Erythroblast (primary cell): ENCODE measurements at regions not wholly inside any gene's neighbourhood (a gene's known extent, or its start where the extent isn't known, plus 50 kb on each side); places are given as distances from the start of the nearest gene placed in this dataset.

ENCODE experiments used
- DNase-seq, 2 experiments: peaks; one replicate each; lab custom pipeline; 2025; lab: John Stamatoyannopoulos, UW
- GATA1 ChIP-seq: IDR thresholded peaks from 2 replicates; pipeline ENCODE4 v1.6.1; 2011; ENCODE audit warnings: low read depth, mild to moderate bottlenecking, control low read depth, low read length, moderate library complexity
- POLR2A ChIP-seq: IDR thresholded peaks from 2 replicates; pipeline ENCODE4 v1.6.1; 2011; ENCODE audit warnings: mild to moderate bottlenecking, low read length

DNA sequence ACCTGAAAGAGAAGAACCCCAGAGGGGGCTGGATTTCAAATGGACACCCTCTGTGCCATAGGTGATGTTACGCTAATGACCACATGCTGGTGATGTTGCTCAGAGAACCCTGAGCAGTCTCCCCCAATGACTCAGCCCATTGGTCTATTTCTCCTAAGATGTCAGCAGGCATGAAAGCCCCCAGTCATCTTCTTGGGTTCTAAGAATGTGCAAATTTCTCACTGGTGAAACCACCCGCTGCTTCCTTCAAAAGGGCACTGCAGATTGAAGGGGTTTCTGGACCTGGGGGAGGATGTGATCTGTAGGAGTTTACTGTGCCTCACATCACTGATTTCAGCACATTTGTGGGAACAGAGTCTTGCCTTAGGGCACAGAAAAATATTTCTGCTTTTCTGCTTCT is 298.4 kb upstream of the MOCS1 start:
- DNase-seq, result no peak

GRCh38 chr6:40227735-40228134 is 293.5 kb upstream of the MOCS1 start:
- TF ChIP-seq POLR2A (no peak), GATA1 (no peak)
- no peak for DNase-seq

More for the DNA sequence above, 298.4 kb upstream of the MOCS1 start:
- TF ChIP-seq GATA1 (no peak), POLR2A (no peak)

DNA sequence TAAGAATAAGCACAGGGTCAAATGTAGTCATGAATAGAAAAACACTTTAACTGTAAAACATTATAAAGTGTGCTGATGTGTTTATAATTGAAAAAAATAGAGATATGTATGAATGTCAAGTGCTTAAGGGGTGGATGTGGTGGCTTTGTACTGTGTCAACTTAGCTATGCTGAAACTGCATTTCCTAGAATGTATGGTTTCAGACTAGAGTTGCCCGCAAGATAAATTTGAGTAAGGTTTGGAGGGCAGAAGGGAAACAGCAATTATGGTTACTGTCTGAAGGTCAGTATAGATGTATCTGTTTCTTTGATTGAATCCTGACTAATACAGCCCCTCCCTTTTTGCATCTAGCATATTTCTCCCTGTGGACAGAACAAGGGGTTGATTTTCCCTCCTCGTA is 288.1 kb upstream of the MOCS1 start:
- TF ChIP-seq POLR2A (no peak), GATA1 (no peak)
- no peak for DNase-seq

DNA sequence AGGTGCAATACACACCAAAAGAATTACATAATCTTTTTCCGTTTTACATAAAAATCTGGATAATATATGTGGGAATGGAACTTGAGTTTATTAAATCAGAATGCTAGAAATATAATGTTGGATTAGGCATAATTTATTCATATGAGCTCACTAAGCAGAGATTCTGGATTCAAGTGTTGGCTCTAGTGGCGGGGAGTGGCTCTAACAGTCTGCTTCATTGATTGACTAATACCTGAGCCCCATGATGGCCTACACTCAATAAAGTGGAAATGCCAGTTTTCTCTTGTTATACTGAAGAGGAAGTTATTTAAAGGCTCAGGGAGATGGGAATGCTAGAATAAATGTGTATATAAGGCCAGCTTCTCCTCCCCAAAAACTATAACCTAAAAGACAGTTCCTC is 285.5 kb upstream of the MOCS1 start:
- TF ChIP-seq POLR2A (no peak), GATA1 (no peak)
- DNase-seq, result no peak

- TF ChIP-seq POLR2A (no peak), GATA1 (no peak)
- no peak for DNase-seq
These were observed 276.4 kb upstream of the MOCS1 start for GRCh38 chr6:40210628-40211056.

DNA sequence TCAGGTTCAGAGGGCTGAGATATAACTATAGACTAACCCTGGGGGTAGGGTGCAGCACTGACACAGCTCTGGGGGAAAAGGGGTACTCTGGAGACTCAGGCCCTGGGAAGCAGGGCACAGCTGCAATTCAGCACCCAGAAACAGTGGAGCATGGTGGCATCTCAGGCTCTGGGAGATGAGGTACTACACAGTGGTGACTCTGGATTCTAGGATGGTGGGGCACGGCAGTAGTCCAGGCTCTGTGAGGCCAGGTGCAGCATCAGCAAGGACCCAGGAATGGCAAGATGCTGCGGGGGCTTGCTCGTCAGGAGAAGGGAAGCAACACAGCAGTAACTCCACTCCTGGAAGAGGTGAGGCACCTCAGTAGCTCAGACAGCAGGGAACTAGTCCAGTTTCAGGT is 271.5 kb upstream of the MOCS1 start:
- TF ChIP-seq GATA1 (no peak), POLR2A (no peak)
- no peak for DNase-seq

DNA sequence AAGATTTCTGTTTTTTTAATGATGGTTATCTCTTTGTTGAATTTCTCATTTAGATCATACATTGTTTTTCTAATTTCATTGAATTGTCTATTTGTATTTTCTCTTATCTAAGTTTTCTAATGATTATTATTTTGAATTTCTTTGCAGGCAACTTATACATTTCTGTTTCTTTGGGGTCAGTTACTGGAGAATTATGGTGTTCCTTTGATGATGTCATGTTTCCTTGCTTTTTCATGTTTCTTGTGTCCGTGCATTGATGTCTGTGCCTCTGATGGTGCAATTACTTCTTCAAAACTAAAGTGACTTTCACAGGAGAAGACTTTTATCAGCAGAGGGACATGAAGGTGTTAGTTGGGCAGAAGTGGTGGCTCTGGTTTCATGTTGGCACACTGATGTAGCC is 270.7 kb upstream of the MOCS1 start:
- TF ChIP-seq POLR2A, result no peak
- TF ChIP-seq GATA1, result no peak
- no peak for DNase-seq

GRCh38 chr6:40197371-40197770 is 263.1 kb upstream of the MOCS1 start:
- TF ChIP-seq GATA1, result no peak
- TF ChIP-seq POLR2A, result no peak
- no peak for DNase-seq

DNA sequence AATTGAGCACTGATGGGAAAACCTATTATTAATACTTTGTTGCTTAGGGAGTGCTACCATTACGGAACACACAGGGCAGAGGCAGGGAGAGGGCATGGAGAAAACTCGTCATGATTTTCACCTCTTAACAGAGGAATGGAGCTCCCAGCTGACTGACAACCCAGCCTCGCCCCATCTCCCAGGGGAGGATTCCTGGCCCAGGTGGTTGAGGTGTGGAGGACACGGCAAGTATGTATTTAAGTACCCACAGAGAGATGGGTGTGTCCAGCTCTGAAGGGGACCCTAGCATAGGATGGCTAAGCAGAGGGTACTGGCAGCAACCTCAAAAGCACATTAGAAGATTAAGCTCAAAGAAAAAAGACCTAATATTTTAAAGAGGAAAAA is 261.9 kb upstream of the MOCS1 start:
- TF ChIP-seq POLR2A (no peak), GATA1 (no peak)
- DNase-seq, result no peak

DNA sequence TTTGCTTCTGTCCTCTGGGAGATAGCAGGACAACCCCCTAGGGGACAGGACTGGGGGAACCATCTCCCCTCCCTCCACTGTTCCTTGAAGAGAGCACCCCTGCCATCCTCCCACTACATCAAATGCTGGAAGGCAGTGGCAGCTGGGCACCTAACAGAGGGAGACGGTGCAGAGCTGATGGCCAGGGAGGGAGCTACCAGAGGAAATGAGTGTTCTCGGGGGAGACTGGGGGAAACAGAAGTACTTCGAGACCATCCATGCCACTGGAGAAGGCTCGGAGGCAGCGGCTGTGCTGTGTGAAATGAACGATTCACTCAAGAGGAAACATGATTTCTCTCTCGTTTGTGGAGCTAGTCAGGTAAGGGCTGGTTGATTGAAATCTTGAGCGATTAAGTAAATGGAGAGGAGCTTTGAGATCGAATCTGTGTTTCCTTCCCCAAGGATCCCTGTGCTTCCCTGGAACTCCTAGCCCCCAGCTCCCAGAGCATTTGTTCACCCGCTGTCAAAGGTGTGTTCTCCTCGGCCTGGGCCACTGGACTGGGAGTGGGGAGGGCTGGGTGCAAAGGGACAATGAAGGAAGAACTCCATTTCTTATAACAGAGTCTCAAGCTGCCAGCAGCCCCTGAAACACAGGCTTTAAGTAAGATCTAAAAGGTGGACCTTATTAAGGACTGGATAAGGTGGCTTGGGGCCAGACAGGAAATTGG is 261.3 kb upstream of the MOCS1 start:
- TF ChIP-seq GATA1 (no peak), POLR2A (no peak)
- DNase-seq, result no peak

- no peak for DNase-seq
- TF ChIP-seq GATA1 (no peak), POLR2A (no peak)
These were observed 260.3 kb upstream of the MOCS1 start for GRCh38 chr6:40194447-40195170.

DNA sequence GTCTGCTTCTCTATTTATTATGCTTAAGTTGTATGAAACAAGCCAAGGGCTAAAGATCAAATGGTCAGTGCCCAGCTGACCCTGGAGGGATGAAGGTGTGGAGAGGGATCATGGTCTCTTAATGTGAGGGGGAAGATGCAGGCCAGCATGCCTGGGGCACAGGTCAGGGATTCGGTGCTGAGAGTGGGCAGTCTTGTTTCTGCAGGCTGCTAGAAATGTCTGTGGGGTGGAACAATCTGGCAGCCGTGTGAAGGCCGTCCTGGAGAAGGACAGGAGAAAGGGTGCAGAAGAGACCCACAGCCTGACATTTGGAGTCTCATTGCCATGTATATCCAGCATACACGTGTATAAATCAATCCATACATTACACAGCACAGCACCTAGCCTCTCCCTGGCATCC is 258.3 kb upstream of the MOCS1 start:
- no peak for TF ChIP-seq GATA1
- TF ChIP-seq POLR2A, result no peak

GRCh38 chr6:40188931-40189330 is 254.7 kb upstream of the MOCS1 start:
- no peak for TF ChIP-seq POLR2A
- TF ChIP-seq GATA1, result no peak
- DNase-seq, result no peak

More for the DNA sequence above, 258.3 kb upstream of the MOCS1 start:
- no peak for DNase-seq

DNA sequence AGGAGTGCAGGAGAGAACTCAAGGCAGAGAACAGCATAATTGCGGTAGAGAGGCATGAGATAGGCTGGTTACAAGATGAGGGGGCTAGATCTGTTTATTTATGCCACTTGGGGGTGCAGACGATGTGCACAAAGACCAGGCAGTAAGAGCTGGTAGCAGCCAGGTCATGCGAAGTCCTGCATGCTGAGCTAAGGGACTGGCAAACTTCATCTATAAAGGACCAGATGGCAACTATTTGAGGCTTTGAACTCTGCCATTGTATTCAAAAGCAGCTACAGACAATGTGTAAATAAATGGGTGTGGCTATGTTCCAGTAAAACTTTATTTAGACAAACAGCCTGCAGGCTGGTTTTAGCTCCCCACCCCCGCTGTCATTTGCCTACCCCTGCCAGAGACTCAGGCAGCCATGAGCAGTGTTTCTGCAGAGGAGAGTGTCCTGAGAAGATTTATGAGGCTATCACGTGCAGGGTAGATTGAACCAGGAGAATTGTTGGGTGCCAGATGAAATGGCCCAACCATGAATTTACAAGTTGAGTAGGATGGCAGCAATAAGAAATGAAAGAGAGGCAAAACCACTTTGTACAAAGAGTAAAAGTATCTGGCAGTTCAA is 253.4 kb upstream of the MOCS1 start:
- TF ChIP-seq GATA1 (no peak), POLR2A (no peak)
- no peak for DNase-seq

DNA sequence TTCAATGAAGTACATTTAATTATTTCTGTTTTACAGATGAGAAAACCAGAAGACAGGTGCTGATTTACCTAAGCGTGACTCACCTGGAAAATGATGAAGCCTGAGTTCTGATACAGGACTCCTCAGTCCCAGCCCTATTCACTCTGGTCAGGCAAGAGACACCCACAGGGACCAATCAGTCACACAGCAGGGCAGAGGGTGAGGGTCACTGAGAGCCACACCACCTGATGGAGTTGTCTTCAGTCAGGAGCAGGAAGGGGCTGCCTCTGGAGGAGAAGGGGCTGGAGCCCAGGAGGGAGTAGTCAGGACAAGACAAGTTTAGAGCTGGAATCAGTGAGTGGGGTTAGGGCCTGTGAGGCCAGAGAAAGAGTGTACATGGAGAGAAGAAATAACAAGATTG is 251.2 kb upstream of the MOCS1 start:
- no peak for TF ChIP-seq GATA1
- TF ChIP-seq POLR2A, result no peak
- no peak for DNase-seq
